SK-N-SH (cell line): ENCODE measurements at regions not wholly inside any gene's neighbourhood (a gene's known extent, or its start where the extent isn't known, plus 50 kb on each side); places are given as distances from the start of the nearest gene placed in this dataset.

Experiments
- CTCF ChIA-PET: fragments of 300-600, 350-600 bp; formaldehyde crosslinking; extraction: SDS; loops from one replicate; lab custom pipeline; 2021; lab: Yijun Ruan, JAX
- POLR2A ChIA-PET: fragments of 350-600 bp; sonication (Branson Sonifier 250); formaldehyde crosslinking; extraction: SDS; loops from one replicate; lab custom pipeline; 2020; ENCODE audit warnings: antibody characterized with exemption, inconsistent platforms; lab: Yijun Ruan, JAX
- DNase-seq: peaks from one replicate; pipeline ENCODE4 v3.0.0; 2012
- H2AFZ ChIP-seq: fragments of 200-600 bp; sonication (generic); 2 replicates; pipeline ENCODE4 v1.8.1; 2016; ENCODE audit warnings: antibody characterized with exemption, mild to moderate bottlenecking, low read depth
- H3F3A ChIP-seq: fragments of 200-600 bp; sonication (generic); replicated peaks from 2 replicates; pipeline ENCODE3; 2016; ENCODE audit warnings: antibody characterized with exemption, mild to moderate bottlenecking; ENCODE audit not compliant: insufficient read depth
- H3K27ac ChIP-seq, 2 experiments: fragments of 200-500 bp in 1 of 2; fragments of 200-600 bp in 1 of 2; sonication (Bioruptor generic) in 1 of 2; sonication (generic), shearing (Covaris generic) in 1 of 2; 2 replicates each; pipeline versions ENCODE4 v1.5.1 to v1.6.1; 2014 to 2016; ENCODE audit warnings: low read depth in 2 of 2, inconsistent platforms in 1 of 2, low read length in 1 of 2, mild to moderate bottlenecking in 1 of 2, mixed read lengths in 1 of 2
- H3K27me3 ChIP-seq: fragments of 200-600 bp; sonication (generic), shearing (Covaris generic); 2 replicates; pipeline ENCODE4 v1.6.1; 2016; ENCODE audit warnings: mixed run types; ENCODE audit not compliant: insufficient read depth
- H3K36me3 ChIP-seq, 2 experiments: fragments of 200-500 bp in 1 of 2; fragments of 200-600 bp in 1 of 2; sonication (Bioruptor generic) in 1 of 2; sonication (generic) in 1 of 2; replicated peaks in 1 of 2; 2 replicates each; pipeline versions ENCODE3 to v1.5.1; 2014 to 2016; ENCODE audit warnings: low read length in 1 of 2, mild to moderate bottlenecking in 1 of 2; ENCODE audit not compliant: insufficient read depth in 2 of 2, control insufficient read depth in 1 of 2
- H3K4me1 ChIP-seq, 2 experiments: fragments of 200-500 bp in 1 of 2; fragments of 200-600 bp in 1 of 2; sonication (Bioruptor generic) in 1 of 2; sonication (generic), shearing (Covaris generic) in 1 of 2; 2 replicates each; pipeline versions ENCODE4 v1.5.1 to v1.6.1; 2014 to 2016; ENCODE audit warnings: low read depth in 1 of 2, low read length in 1 of 2, mixed run types in 1 of 2; ENCODE audit not compliant: insufficient read depth in 2 of 2, control insufficient read depth in 1 of 2
- H3K4me2 ChIP-seq: fragments of 200-600 bp; sonication (generic), shearing (Covaris generic); 2 replicates; pipeline ENCODE4 v1.6.1; 2017; ENCODE audit warnings: mixed run types
- H3K4me3 ChIP-seq, 2 experiments: fragments of 200-500 bp in 1 of 2; fragments of 200-600 bp in 1 of 2; sonication (Bioruptor generic) in 1 of 2; sonication (generic), shearing (Covaris generic) in 1 of 2; 2 replicates each; pipeline versions ENCODE4 v1.5.1 to v1.8.1; 2014 to 2016; ENCODE audit warnings: low read depth in 2 of 2, inconsistent platforms in 1 of 2, low read length in 1 of 2, mild to moderate bottlenecking in 1 of 2, mixed read lengths in 1 of 2, moderate library complexity in 1 of 2
- H3K79me2 ChIP-seq: fragments of 200-600 bp; sonication (generic); 2 replicates; pipeline ENCODE4 v1.8.1; 2017; ENCODE audit warnings: mild to moderate bottlenecking; ENCODE audit not compliant: insufficient read depth
- H3K9ac ChIP-seq: fragments of 200-600 bp; sonication (generic); 2 replicates; pipeline ENCODE4 v1.6.1; 2017; ENCODE audit warnings: mixed run types
- H3K9me2 ChIP-seq: fragments of 200-600 bp; sonication (generic); 2 replicates; pipeline ENCODE4 v1.6.1; 2017; ENCODE audit warnings: mixed run types
- H3K9me3 ChIP-seq: fragments of 200-600 bp; sonication (generic); 2 replicates; pipeline ENCODE4 v1.6.1; 2017; ENCODE audit warnings: mixed run types, mild to moderate bottlenecking, moderate library complexity
- H4K20me1 ChIP-seq: fragments of 200-600 bp; sonication (generic); 2 replicates; pipeline ENCODE4 v1.6.1; 2017; ENCODE audit warnings: mild to moderate bottlenecking, mixed run types; ENCODE audit not compliant: insufficient read depth
- CHD2 ChIP-seq: fragments of 150-350 bp; IDR thresholded peaks from 2 replicates; pipeline ENCODE4 v1.6.1; 2018; ENCODE audit warnings: low read length; ENCODE audit not compliant: partially characterized antibody
- CTCF ChIP-seq: fragments of 200-600 bp; sonication (generic); IDR thresholded peaks from 2 replicates; pipeline ENCODE4 v1.6.1; 2017; ENCODE audit warnings: antibody characterized with exemption, mild to moderate bottlenecking, moderate library complexity
- ELF1 ChIP-seq: IDR thresholded peaks from 2 replicates; pipeline ENCODE4 v1.4.0; 2012
- FOXJ3 ChIP-seq: sonication (generic); formaldehyde crosslinking; IDR thresholded peaks from 2 replicates; pipeline ENCODE4 v1.5.1; 2020; ENCODE audit warnings: mild to moderate bottlenecking, missing genetic modification reagents
- FOXM1 ChIP-seq: IDR thresholded peaks from 2 replicates; pipeline ENCODE4 v1.4.0; 2012; ENCODE audit warnings: low read depth, mild to moderate bottlenecking
- GABPA ChIP-seq: IDR thresholded peaks from 2 replicates; pipeline ENCODE4 v1.4.0; 2012; ENCODE audit warnings: low read depth, mild to moderate bottlenecking
- JUND ChIP-seq: IDR thresholded peaks from 2 replicates; pipeline ENCODE4 v1.4.0; 2012
- MAX ChIP-seq: IDR thresholded peaks from 2 replicates; pipeline ENCODE4 v1.4.0; 2012; ENCODE audit warnings: low read depth
- MXI1 ChIP-seq: IDR thresholded peaks from 2 replicates; pipeline ENCODE4 v1.6.1; 2012; ENCODE audit warnings: mild to moderate bottlenecking, low read depth, low read length, improper control_type of control experiment
- NFIC ChIP-seq: IDR thresholded peaks from 2 replicates; pipeline ENCODE4 v1.4.0; 2012; ENCODE audit warnings: borderline replicate concordance
- NRF1 ChIP-seq: IDR thresholded peaks from 2 replicates; pipeline ENCODE4 v1.6.1; 2012; ENCODE audit warnings: low read depth, mild to moderate bottlenecking, low read length
- REST ChIP-seq: IDR thresholded peaks from 2 replicates; pipeline ENCODE4 v1.6.1; 2012; ENCODE audit warnings: mild to moderate bottlenecking, low read depth, low read length, moderate library complexity
- RFX5 ChIP-seq: IDR thresholded peaks from 2 replicates; pipeline ENCODE4 v1.6.1; 2012; ENCODE audit warnings: mild to moderate bottlenecking, improper control_type of control experiment, low read length
- RXRA ChIP-seq: IDR thresholded peaks from 2 replicates; pipeline ENCODE4 v1.4.0; 2012; ENCODE audit warnings: low read depth, mild to moderate bottlenecking, borderline replicate concordance
- SMC3 ChIP-seq: IDR thresholded peaks from 2 replicates; pipeline ENCODE4 v1.6.1; 2012; ENCODE audit warnings: low read depth, low read length, improper control_type of control experiment
- TAF1 ChIP-seq: IDR thresholded peaks from 2 replicates; pipeline ENCODE4 v1.6.1; 2012; ENCODE audit warnings: low read depth, mild to moderate bottlenecking, low read length, moderate library complexity, borderline replicate concordance
- TEAD4 ChIP-seq: IDR thresholded peaks from 2 replicates; pipeline ENCODE4 v1.4.0; 2012; ENCODE audit warnings: mild to moderate bottlenecking, borderline replicate concordance; ENCODE audit not compliant: insufficient read depth
- USF1 ChIP-seq: IDR thresholded peaks from 2 replicates; pipeline ENCODE4 v1.4.0; 2012; ENCODE audit warnings: low read depth, borderline replicate concordance
- YY1 ChIP-seq: IDR thresholded peaks from 2 replicates; pipeline ENCODE4 v1.4.0; 2012; ENCODE audit warnings: low read depth, mild to moderate bottlenecking
- ZBTB33 ChIP-seq: IDR thresholded peaks from 2 replicates; pipeline ENCODE4 v1.4.0; 2012; ENCODE audit warnings: low read depth, borderline replicate concordance
- WGBS: methylation state at CpG from one replicate; pipeline ENCODE4 v1.1.6; 2017; ENCODE audit warnings: low lambda C conversion rate; 5-methylcytosine and 5-hydroxymethylcytosine counted together

GRCh38 chr6:156311291-156311690, 465.9 kb upstream of the ARID1B start:
- POLR2A ChIA-PET, result no interaction called here
- no peaks in the 10 kb centered on the region for H3K9me2 ChIP-seq
- no peaks in the 10 kb centered on the region for H3K36me3 ChIP-seq
- CTCF ChIA-PET, result no interaction called here
- H3K4me2 ChIP-seq, result no peak overlapping the region
- no peak overlapping the region for H3K27ac ChIP-seq
- no peaks in the 10 kb centered on the region for H3F3A ChIP-seq
- DNase-seq, result no peak
- H2AFZ ChIP-seq, result no peak overlapping the region
- TF ChIP-seq FOXM1, result no peak
- TF ChIP-seq REST, result no peak
- TF ChIP-seq NRF1, result no peak
- TF ChIP-seq ELF1, result no peak
- TF ChIP-seq NFIC, result no peak
- TF ChIP-seq CHD2, result no peak
- TF ChIP-seq CTCF, result no peak
- TF ChIP-seq YY1, result no peak
- TF ChIP-seq USF1, result no peak
- no peak for TF ChIP-seq GABPA
- TF ChIP-seq, all 33 proteins: peak for 0
- Histone ChIP-seq H3K9me3 (no peaks in the 10 kb centered on the region), H3K27me3 (no peaks in the 10 kb centered on the region), H4K20me1 (no peaks in the 10 kb centered on the region), H3K79me2 (no peaks in the 10 kb centered on the region), H3K9ac (no peak overlapping the region), H3K4me1 (no peaks in the 10 kb centered on the region; a peak in 1 of 4 replicates), H3K4me3 (no peak overlapping the region)

- Histone ChIP-seq H3K4me2 (no peak overlapping the region), H3K4me3 (no peak overlapping the region), H3F3A (no peaks in the 10 kb centered on the region), H2AFZ (no peak overlapping the region), H3K9me2 (no peaks in the 10 kb centered on the region), H4K20me1 (no peaks in the 10 kb centered on the region), H3K27me3 (no peaks in the 10 kb centered on the region), H3K27ac (no peak overlapping the region), H3K9ac (no peak overlapping the region), H3K9me3 (no peaks in the 10 kb centered on the region), H3K79me2 (no peaks in the 10 kb centered on the region), H3K4me1 (no peaks in the 10 kb centered on the region; a peak in 1 of 4 replicates), H3K36me3 (no peaks in the 10 kb centered on the region)
- DNase-seq, result no peak
- 51% methylated on average over 6 of the region's 6 CpGs for WGBS
- TF ChIP-seq USF1 (no peak), TEAD4 (no peak), GABPA (no peak), ZBTB33 (no peak), FOXJ3 (no peak), CHD2 (no peak), RFX5 (no peak), RXRA (no peak), SMC3 (no peak), MAX (no peak), MXI1 (no peak), JUND (no peak), ELF1 (no peak), TAF1 (no peak)
- ChIA-PET CTCF (no interaction called here), POLR2A (no interaction called here)
These were observed 466.5 kb upstream of the ARID1B start for GRCh38 chr6:156310701-156311100.
